HuH-7 (cell line): ENCODE measurements at regions not wholly inside any gene's neighbourhood (a gene's known extent, or its start where the extent isn't known, plus 50 kb on each side); places are given as distances from the start of the nearest gene placed in this dataset.

Experiments used
- DNase-seq: peaks from one replicate; pipeline ENCODE4 v3.0.0; 2011; ENCODE audit warnings: low spot score

GRCh38 chr6:77073410-77073760 lies 389.9 kb downstream of the HTR1B start:
- DNase-seq, result no peak

DNA sequence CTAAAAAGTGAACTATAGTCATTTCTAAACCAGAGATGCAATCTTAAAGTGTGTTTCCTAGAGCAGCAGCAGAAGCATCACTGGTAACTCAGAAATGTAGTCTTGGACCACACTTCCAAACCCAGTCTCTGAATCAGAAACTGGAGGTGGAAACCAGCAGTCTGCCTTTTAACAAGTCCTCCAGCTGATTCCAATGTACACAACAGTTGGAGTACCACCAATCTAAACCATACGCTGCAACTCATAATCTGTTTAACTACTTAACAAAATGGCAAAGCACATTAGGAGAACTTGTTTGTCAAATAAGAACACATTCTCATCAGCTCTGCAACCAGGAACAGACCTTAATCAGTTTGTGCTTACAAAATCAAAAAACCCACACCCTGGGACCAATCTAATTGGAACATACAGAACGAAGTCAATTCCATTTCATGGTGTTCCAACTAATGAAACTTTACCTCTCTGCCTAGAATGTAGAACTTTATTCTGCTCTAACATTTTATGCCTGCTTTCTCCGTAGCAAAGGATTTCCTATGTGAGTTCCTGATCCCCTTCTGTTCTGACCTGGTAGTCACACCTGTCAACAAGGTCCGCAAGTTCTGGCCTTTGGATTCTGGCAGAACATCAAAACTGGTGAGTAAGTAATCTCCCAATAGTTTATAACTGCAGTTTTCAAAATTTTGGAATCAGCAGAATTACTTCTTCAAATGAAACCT lies 390.4 kb downstream of the HTR1B start:
- DNase-seq, result no peak

- DNase-seq, result no peak
Observed at GRCh38 chr6:77063494-77063893, 399.8 kb downstream of the HTR1B start.

DNA sequence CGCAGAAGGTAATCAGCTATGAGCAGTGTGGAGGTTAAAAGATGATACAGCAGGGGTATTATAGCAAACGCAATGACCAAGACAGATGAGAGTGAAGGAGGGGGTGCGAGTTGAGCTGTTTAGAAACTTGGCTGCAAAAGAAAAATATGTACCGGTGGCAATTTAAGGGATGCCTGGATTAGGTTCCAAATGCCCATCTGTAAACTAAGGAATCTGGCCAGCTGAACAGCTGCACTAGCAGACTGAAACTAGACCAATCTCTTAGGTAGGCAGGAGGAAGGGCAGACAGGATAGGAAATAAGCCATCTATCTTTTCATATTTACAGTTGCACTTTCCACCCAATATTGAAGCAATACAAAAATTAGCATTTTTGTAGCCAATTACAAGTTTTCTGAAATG lies 407.6 kb downstream of the HTR1B start:
- no peak for DNase-seq

DNA sequence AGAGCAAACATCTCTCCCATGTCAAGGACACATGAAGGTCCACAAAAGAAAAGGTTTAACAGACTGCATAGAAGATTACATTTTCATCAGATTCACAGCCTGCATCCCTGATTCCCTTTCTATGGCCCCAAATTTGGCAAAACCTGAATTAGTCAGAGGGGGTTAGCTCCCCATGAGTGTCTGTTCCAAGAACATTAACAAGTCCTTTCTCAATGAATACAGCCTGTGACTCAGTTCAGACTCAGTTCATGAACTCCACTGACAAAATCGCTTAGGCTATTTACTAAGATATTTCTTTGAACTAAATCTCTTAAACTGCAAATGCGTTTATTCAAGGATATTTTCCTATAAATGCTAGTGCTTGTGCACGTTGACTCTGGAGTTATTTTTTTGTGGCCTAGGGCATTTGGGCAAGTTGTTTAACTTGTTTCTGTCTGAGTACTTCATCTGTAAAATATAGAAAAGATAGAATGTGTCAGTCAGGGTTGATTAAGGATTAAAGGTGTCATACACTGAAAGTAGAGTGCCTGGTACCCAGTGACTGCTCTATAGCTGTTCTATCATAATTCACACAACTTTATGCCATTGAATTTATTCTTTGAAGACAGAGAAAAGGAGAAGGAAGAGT lies 422.6 kb downstream of the HTR1B start:
- DNase-seq, result no peak

GRCh38 chr6:77038807-77039206 lies 424.5 kb downstream of the HTR1B start:
- DNase-seq, result no peak

DNA sequence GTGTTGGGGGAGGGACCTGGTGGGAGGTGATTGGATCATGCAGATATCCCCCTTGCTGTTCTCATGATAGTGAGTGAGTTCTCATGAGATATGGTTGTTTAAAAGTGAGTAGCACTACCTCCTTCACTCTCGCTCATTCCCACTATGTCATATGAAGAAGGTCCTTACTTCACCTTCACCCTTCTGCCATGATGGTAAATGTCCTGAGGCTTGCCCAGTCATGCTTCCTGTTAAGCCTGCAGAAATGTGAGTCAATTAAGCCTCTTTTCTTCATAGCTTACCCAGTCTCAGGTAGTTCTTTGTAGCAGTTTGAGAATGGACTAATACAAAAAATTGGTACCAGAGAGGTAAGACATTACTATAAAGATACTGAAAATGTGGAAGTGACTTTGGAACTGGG lies 425.9 kb downstream of the HTR1B start:
- no peak for DNase-seq

- no peak for DNase-seq
Observed at GRCh38 chr6:77036400-77036799, 426.9 kb downstream of the HTR1B start.

DNA sequence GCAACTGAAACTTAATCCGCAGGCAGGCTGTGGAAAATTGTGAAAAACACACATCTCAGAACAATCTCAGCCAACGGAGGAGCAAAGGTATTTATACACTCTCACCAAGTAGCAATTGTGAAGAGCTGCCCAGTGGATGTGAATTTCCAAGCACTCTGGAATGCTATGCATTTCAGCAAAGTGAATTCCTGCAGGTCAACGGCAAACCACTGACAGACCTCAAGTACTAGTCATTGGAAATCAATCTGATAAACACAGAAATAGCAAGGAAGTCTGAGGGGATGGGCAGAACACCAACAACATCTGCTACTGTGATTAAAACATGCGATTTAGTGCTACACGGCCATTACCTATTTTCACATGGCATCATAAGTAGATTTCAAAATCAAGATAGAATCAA lies 429.1 kb downstream of the HTR1B start:
- DNase-seq, result no peak

DNA sequence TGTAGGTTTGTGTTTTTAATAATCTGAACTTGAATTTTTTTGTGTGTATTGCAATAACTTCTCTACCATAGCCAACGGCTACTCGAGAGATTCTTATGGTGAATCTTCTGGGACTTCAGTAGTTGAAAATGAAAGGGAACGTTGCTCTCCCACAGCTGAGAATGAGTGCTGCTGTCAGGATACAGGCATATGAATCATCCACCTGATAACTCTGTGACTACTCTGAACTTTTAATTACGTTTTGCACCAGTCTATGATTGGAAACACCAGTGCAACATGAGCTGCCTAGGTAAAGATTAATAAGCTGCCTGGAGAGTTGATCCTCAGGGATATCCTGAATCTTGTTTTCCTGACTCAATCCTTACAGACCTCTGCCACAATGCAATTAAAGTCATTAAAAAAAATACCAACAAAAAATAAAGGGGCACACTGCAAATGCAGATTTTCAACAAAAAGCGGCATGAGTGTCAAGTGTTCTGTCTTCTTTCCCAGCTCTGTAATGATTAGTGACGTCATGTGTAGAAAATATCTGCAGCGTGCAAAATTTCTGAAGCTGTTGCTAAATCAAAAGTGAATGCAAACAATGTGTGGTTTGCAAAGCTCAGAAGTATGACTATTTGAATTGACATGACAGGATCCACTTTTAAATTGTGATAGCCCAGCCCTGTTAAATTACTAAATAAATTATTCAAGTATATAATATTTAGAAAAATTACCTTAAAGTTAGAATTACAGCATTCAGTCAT lies 432.2 kb downstream of the HTR1B start:
- DNase-seq, result no peak

DNA sequence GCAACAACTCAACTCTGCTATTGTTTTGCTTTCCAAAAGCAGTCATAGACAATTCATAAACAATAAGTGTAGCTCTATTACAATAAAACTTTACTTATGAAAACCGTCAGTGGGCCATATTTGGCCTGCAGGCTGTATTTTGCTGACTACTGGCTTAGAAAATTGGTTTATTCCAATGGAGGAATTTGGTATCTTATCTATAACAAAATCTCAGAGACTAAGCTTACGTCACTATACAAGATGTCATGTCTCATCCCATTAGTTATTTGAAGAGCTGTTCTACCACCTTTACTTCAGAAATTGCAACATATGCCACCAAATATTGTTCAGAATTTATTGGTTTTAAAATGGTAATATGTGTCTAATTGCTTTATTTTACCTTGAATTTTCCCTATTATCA lies 436.9 kb downstream of the HTR1B start:
- DNase-seq, result no peak

DNA sequence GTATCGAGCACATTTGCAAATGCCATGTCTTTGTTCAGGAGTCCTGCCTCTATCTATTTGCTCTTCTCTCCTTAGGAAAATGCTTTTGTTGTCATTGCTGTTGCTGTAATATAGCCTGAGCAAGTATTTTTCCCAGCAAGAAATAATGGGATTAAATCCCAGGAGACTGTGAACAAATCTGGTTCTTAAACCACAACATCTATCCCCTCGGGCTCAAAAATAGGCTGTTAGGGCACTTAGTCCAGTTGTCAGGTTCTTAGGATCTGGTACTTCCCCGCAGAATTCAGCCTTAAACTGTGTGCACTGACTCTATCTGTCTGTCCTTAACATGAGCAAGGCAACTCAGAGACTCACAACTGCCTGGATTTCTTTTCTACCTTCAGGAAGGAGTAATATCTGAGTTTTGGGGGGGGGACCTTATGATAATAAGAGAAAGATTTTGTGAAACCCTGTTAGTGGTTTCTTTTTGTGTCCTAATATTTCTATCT lies 437.5 kb downstream of the HTR1B start:
- no peak for DNase-seq

DNA sequence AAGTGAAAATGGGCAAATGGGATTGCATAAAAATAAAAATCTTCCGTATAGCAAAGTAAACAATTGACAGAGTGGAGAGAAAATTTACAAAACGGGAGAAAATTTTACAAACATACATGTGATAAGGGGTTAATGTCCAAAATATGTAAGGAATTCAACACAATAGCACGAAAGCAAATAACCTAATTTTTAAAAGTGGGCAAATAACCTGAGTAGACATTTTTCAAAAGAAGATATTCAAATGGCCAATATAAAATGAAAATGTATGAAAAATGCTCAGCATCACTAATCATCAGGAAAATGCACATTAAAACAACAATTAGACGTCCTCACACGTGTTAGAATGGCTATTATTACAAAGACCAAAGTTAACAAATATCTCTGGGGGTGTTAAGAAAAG lies 441.5 kb downstream of the HTR1B start:
- DNase-seq, result no peak

DNA sequence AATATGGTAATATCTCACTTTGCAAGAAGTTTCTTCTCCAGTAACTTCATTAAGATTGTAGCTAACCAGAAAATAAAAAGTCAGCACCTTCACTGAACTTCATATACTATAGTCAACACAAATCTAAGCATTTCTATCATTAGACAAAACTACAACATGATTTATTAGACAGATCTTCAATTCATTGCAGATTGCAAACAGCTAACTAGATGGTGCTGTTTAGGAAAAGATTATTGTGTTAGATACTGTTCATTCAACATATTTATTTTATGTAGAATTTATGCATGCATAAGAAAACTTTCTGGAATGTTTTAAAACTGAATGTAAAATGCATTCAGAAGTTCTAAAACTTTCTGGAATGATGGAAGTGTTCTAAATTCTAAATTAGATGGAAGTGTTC lies 442.1 kb downstream of the HTR1B start:
- no peak for DNase-seq

DNA sequence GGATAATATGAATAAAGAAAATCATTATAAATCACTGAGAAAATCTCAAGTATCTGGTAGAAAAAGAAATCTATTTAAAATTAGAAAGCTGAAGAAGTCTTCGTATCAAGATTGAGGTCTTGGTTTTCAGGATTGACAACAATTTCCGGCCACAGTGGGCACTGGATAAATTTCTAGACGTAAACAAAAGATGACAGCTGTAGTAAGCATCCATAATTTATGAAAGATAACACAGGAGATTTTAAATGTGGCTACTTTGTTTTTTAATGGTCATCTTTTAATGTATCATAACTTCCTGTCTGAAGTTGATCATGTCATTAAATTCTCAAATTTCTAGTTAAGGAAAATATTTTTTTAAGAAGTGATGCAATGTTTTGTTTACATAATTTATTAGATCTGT lies 444.2 kb downstream of the HTR1B start:
- no peak for DNase-seq

DNA sequence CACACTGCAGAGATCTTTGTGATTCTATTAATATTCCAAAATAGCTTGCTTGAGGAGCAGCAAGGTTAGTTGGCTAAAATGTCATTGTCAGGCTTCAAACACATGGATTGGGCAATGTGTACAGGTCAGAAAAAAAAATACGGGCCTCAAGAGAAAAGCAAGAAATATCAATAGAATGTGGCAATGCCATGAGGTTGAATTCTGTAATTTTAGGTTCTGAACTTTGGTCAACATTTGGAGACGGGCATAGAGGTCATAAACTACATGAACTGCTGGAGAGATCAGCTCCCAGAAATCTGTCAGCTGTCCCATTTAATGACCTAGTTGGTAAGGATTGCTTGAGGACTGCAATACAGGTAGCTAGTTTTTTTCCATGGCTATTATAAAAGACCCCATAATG lies 445.8 kb downstream of the HTR1B start:
- no peak for DNase-seq

- DNase-seq, result no peak
Observed at GRCh38 chr6:77015350-77015749, 447.9 kb downstream of the HTR1B start.

DNA sequence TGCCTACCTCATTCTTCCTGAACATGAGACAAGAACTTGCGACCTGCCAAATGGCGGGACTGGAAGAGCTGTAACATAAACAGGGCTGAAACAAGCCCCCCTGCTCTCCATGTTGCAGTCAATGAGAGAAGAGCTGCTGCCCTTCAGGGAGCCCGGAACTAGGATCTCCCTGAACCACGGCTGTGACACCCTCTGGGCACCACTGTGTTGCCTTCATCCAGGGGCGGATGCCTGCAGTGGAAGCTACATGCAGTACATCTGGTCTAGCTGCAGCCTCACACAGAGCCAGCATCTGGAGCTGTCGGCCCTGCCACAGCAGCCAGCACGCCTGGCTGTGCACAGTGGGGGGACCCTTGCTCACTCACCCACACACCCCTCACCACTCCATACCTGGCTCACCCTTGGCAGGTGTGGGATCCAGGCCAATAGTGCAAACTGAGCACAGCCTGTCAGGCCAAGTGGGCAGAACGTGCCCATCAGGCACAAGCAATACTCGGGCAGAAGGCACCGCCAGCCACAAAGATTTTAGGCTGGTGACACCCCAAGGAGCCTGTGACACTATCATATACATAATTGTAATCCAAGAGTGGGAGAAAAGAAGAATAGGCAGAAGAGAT lies 451.3 kb downstream of the HTR1B start:
- DNase-seq, result no peak

GRCh38 chr6:77010931-77011542 lies 452.3 kb downstream of the HTR1B start:
- DNase-seq, result no peak

DNA sequence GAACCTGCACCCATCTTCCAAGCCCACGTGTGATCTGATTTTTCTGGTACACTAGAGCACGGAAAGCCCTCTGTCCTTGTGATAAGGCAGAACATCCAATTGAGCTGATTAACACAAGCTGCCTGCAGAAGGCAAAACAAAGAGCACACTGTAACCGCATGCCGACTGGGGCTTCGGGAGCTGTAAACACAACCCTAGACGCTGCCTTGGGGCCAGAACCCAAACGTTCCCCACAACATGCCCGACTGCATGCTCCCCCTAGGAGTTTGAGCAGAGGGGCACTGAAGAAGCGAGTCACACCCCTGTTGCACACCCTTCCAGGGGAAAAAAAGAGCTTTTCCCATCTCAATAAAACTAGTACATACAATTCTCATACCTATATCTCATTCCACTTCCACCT lies 470.7 kb downstream of the HTR1B start:
- DNase-seq, result no peak

- no peak for DNase-seq
Observed at GRCh38 chr6:76984572-76984971, 478.7 kb downstream of the HTR1B start.

GRCh38 chr6:76982476-76983199 lies 480.7 kb downstream of the HTR1B start:
- no peak for DNase-seq
